CD4-positive, alpha-beta T cell (primary cell): ENCODE measurements at regions not wholly inside any gene's neighbourhood (a gene's known extent, or its start where the extent isn't known, plus 50 kb on each side); places are given as distances from the start of the nearest gene placed in this dataset.

Experiments
- ATAC-seq: fragments of 200-7000 bp; cut with Tn5 transposase; one replicate; pipeline ENCODE4 v1.10.0; 2022; ENCODE audit warnings: mild to moderate bottlenecking; ENCODE audit not compliant: poor library complexity
- CTCF ChIA-PET: fragments of 350-600 bp; sonication (Branson Sonifier 250); formaldehyde crosslinking; loops from one replicate; lab custom pipeline; 2021; ENCODE audit warnings: antibody characterized with exemption, inconsistent platforms; lab: Charles Lee
- POLR2A ChIA-PET: fragments of 350-600 bp; sonication (Branson Sonifier 250); formaldehyde crosslinking; loops from one replicate; lab custom pipeline; 2021; ENCODE audit warnings: antibody characterized with exemption, inconsistent platforms; lab: Charles Lee
- DNase-seq, 14 experiments: peaks; one replicate each; pipeline ENCODE4 v3.0.0-alpha.2; 2013 to 2020; ENCODE audit warnings: mixed read lengths in 2 of 14
- H3K27ac ChIP-seq, 2 donors: one replicate each; pipeline versions ENCODE4 v1.5.1 to v1.7.0; 2013; ENCODE audit warnings: low read length in 2 of 2, low read depth in 1 of 2, mild to moderate bottlenecking in 1 of 2
- H3K27me3 ChIP-seq, 2 experiments: 1 replicate in 1 of 2; 2 replicates in 1 of 2; pipeline versions ENCODE4 v1.6.1 to v1.7.0; 2013; ENCODE audit warnings: low read length in 2 of 2, control low read depth in 1 of 2, mild to moderate bottlenecking in 1 of 2, moderate library complexity in 1 of 2; ENCODE audit not compliant: insufficient read depth in 2 of 2, control insufficient read depth in 1 of 2
- H3K36me3 ChIP-seq: one replicate; pipeline ENCODE4 v1.6.1; 2013; ENCODE audit warnings: low read length, control low read depth; ENCODE audit not compliant: insufficient read depth
- H3K4me1 ChIP-seq: one replicate; pipeline ENCODE4 v1.6.1; 2013; ENCODE audit warnings: low read length, control low read depth; ENCODE audit not compliant: insufficient read depth
- H3K4me3 ChIP-seq: one replicate; pipeline ENCODE4 v1.5.1; 2013; ENCODE audit warnings: mild to moderate bottlenecking, low read length, moderate library complexity
- H3K9me3 ChIP-seq, 2 experiments: 1 replicate in 1 of 2; 2 replicates in 1 of 2; pipeline versions ENCODE4 v1.6.1 to v1.7.0; 2013; ENCODE audit warnings: low read length in 2 of 2, mild to moderate bottlenecking in 2 of 2, control low read depth in 1 of 2, moderate library complexity in 1 of 2; ENCODE audit not compliant: control insufficient read depth in 1 of 2, insufficient read depth in 1 of 2
- H3K27ac Mint-ChIP-seq: one replicate; pipeline ENCODE4 v1.8.0; 2020; ENCODE audit warnings: mixed read lengths
- H3K27me3 Mint-ChIP-seq: one replicate; pipeline ENCODE4 v1.8.0; 2021; ENCODE audit warnings: mixed read lengths
- H3K36me3 Mint-ChIP-seq: one replicate; pipeline ENCODE4 v1.8.0; 2021; ENCODE audit warnings: low read depth, mixed read lengths
- H3K4me1 Mint-ChIP-seq: one replicate; pipeline ENCODE4 v1.8.0; 2021; ENCODE audit warnings: low read depth, mixed read lengths
- H3K4me3 Mint-ChIP-seq: one replicate; pipeline ENCODE4 v1.8.0; 2020; ENCODE audit warnings: mild to moderate bottlenecking, mixed read lengths
- H3K9me3 Mint-ChIP-seq: one replicate; pipeline ENCODE4 v1.8.0; 2020; ENCODE audit warnings: mixed read lengths
- intact Hi-C, 2 experiments: fragments of 100-400 bp; cut with DNase I in 1 of 2; cut with micrococcal nuclease in 1 of 2; formaldehyde crosslinking; loops; one replicate each; pipeline versions ENCODE4 v1.15.1 to v1.9.0; 2023 to 2025; cut with DNase I, micrococcal nuclease
- TF ChIP-seq, protein P1 (sequence below): fragments of 200-600 bp; IDR thresholded peaks from one replicate; pipeline ENCODE4 v1.8.0; 2022; ENCODE audit warnings: antibody characterized with exemption, mild to moderate bottlenecking

DNA sequence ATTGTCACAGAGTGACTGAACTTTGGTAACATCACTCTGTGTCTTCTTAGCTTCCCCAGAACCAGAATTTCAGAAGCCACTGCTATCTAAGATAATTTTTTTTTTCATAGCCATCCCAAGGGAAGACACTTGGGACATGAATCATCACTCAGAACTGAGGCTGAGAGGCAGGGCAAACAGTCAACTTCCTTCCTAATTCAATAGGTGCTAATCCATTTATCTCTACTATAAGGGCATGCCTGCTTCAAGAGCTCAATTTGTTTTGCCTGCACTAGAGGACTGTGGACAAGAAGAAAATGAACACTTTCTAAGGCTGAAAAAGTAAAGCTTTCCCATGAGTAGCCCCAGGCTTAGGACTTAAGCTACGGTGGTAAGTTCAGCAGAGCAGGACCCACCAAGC, 56.7 kb upstream of the MYRIP start:
- TF ChIP-seq, protein P1, sequence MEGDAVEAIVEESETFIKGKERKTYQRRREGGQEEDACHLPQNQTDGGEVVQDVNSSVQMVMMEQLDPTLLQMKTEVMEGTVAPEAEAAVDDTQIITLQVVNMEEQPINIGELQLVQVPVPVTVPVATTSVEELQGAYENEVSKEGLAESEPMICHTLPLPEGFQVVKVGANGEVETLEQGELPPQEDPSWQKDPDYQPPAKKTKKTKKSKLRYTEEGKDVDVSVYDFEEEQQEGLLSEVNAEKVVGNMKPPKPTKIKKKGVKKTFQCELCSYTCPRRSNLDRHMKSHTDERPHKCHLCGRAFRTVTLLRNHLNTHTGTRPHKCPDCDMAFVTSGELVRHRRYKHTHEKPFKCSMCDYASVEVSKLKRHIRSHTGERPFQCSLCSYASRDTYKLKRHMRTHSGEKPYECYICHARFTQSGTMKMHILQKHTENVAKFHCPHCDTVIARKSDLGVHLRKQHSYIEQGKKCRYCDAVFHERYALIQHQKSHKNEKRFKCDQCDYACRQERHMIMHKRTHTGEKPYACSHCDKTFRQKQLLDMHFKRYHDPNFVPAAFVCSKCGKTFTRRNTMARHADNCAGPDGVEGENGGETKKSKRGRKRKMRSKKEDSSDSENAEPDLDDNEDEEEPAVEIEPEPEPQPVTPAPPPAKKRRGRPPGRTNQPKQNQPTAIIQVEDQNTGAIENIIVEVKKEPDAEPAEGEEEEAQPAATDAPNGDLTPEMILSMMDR: no peak
- Mint-ChIP-seq H3K27ac (no peak overlapping the region), H3K4me1 (no peaks in the 10 kb centered on the region), H3K36me3 (no peaks in the 10 kb centered on the region), H3K4me3 (no peak overlapping the region), H3K9me3 (no peaks in the 10 kb centered on the region), H3K27me3 (peaks cover 9% of the 10 kb centered on the region)
- Histone ChIP-seq H3K9me3 (no peaks in the 10 kb centered on the region), H3K4me1 (no peaks in the 10 kb centered on the region), H3K27ac (no peak overlapping the region), H3K27me3 (no peaks in the 10 kb centered on the region), H3K36me3 (no peaks in the 10 kb centered on the region), H3K4me3 (no peak overlapping the region)
- intact Hi-C loops: no loop called here
- ATAC-seq (no peak), DNase-seq (no peak)
- ChIA-PET POLR2A (no interaction called here), CTCF (no interaction called here)

DNA sequence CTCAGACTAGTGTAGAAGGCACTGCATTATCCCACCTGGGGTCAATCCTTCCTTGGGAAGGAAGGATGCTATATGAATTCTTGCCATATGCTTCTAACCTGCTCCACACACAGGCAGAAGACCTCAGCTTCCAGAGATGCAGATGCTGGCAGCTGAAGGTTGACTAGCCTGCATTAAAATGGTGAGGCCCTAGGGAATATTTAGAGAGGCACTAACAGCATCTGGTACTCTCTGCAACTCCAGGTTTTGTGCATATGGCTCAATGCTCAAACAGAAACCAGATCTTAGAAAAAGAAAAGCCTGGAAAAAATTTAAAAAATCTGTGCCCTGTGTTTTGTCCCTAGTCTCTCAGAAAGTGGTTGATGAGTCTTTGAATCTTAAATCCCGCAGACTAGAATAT, 56.0 kb upstream of the MYRIP start:
- TF ChIP-seq, protein P1: no peak

DNA sequence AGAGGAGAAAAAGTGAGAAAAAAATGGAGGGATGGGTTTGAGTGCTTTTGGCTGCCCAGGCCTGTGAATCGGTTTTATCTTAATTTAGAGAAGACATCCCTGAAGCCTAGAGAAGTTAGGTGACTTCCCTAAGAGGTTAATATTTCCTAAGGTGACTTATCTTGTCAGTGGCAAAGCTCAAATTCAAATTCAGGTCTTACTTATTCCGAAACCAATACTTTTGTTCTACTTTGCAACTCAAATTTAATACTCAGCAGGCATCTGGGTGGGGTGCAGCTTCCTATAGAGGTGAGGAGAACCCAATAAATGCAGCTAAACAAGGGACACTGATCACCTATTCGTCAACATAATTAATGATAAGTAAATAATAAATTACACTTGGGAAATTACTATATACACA, 54.9 kb upstream of the MYRIP start:
- Histone ChIP-seq H3K4me1 (no peaks in the 10 kb centered on the region), H3K27ac (no peak overlapping the region), H3K27me3 (no peaks in the 10 kb centered on the region), H3K36me3 (no peaks in the 10 kb centered on the region), H3K9me3 (no peaks in the 10 kb centered on the region), H3K4me3 (no peak overlapping the region)
- intact Hi-C loops: no loop called here
- H3K27ac Mint-ChIP-seq: no peak overlapping the region
- no peak for ATAC-seq
- H3K36me3 Mint-ChIP-seq: no peaks in the 10 kb centered on the region
- CTCF ChIA-PET: no interaction called here
- no peak overlapping the region for H3K4me3 Mint-ChIP-seq
- TF ChIP-seq, protein P1: no peak
- peaks cover 9% of the 10 kb centered on the region for H3K27me3 Mint-ChIP-seq
- POLR2A ChIA-PET: no interaction called here
- H3K4me1 Mint-ChIP-seq: no peaks in the 10 kb centered on the region
- H3K9me3 Mint-ChIP-seq: no peaks in the 10 kb centered on the region
- DNase-seq: no peak

More for the DNA sequence above, 56.0 kb upstream of the MYRIP start:
- intact Hi-C loops: no loop called here
- no peak overlapping the region for H3K27ac Mint-ChIP-seq
- H3K9me3 Mint-ChIP-seq: no peaks in the 10 kb centered on the region
- Histone ChIP-seq H3K9me3 (no peaks in the 10 kb centered on the region), H3K4me1 (no peaks in the 10 kb centered on the region), H3K27me3 (no peaks in the 10 kb centered on the region), H3K36me3 (no peaks in the 10 kb centered on the region), H3K27ac (no peak overlapping the region), H3K4me3 (no peak overlapping the region)
- ChIA-PET CTCF (no interaction called here), POLR2A (no interaction called here)
- no peak for ATAC-seq
- H3K4me1 Mint-ChIP-seq: no peaks in the 10 kb centered on the region
- no peaks in the 10 kb centered on the region for H3K36me3 Mint-ChIP-seq
- no peak overlapping the region for H3K4me3 Mint-ChIP-seq
- H3K27me3 Mint-ChIP-seq: peaks cover 9% of the 10 kb centered on the region
- no peak for DNase-seq
